NT2/D1 (cell line): ENCODE measurements at regions not wholly inside any gene's neighbourhood (a gene's known extent, or its start where the extent isn't known, plus 50 kb on each side); places are given as distances from the start of the nearest gene placed in this dataset.

Experiments used
- DNase-seq: peaks from one replicate; pipeline ENCODE4 v3.0.0-alpha.2; 2011; ENCODE audit warnings: low read depth, low spot score
- H3K27me3 ChIP-seq: 2 replicates; pipeline ENCODE4 v1.6.0; 2011; ENCODE audit warnings: mild to moderate bottlenecking; ENCODE audit not compliant: insufficient read length, insufficient read depth
- H3K36me3 ChIP-seq: 2 replicates; pipeline ENCODE4 v1.6.1; 2011; ENCODE audit warnings: mild to moderate bottlenecking, low read length, mixed read lengths; ENCODE audit not compliant: insufficient read depth, insufficient read length
- H3K4me1 ChIP-seq: 2 replicates; pipeline ENCODE4 v1.5.1; 2011; ENCODE audit not compliant: insufficient read depth, insufficient read length
- H3K4me3 ChIP-seq: 2 replicates; pipeline ENCODE4 v1.5.1; 2011; ENCODE audit warnings: low read depth; ENCODE audit not compliant: insufficient read length
- H3K9ac ChIP-seq: 2 replicates; pipeline ENCODE4 v1.6.0; 2011; ENCODE audit warnings: low read depth; ENCODE audit not compliant: insufficient read length
- H3K9me3 ChIP-seq: 2 replicates; pipeline ENCODE4 v1.5.1; 2011; ENCODE audit warnings: mild to moderate bottlenecking, low read length; ENCODE audit not compliant: insufficient read depth
- SUZ12 ChIP-seq: IDR thresholded peaks from 2 replicates; pipeline ENCODE4 v1.6.1; 2011; ENCODE audit not compliant: insufficient read length, insufficient read depth; ENCODE audit errors: extremely low read depth
- YY1 ChIP-seq: IDR thresholded peaks from 2 replicates; pipeline ENCODE4 v1.6.1; 2011; ENCODE audit not compliant: insufficient read length, insufficient read depth
- ZNF274 ChIP-seq: IDR thresholded peaks from 2 replicates; pipeline ENCODE4 v1.6.1; 2011; ENCODE audit warnings: mild to moderate bottlenecking, low read depth, low read length

DNA sequence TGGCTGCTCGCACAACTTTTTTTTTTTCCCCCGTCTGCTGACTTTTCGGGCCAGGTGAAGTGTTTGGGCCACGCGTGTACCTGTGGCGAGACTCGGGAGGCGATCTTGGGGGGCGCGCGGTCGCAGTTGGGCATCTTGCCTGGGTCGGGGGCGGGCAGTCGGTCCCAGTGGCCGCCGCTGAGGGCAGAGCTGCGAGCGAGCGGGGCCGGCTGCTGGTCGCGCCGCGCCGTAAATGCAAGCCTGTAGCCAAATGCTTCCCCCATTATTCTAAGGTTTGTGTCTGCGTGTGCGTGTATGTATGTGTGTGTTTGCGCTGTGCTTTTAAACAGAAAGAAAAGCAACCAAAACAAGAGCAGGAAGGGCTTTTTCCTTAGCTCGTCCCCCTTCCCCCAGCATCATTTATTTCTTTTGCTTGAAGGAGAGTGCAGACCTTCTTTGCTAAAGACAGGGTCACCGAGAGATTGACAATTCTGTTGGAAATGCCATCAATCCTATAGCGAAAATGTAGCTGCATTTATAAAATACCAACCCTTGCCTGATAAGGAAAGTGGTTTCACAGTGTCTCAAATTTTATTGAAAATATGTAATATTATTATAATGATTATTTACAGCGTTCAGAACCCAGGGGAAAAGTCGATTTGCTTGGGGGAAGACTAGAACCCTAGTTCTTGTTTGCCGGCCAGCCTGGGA is 143.2 kb upstream of the ZNF536 start:
- no peaks in the 10 kb centered on the region for H3K9me3 ChIP-seq
- TF ChIP-seq YY1 (no peak), ZNF274 (no peak), SUZ12 (no peak)
- peaks cover 66% of the 10 kb centered on the region for H3K27me3 ChIP-seq
- no peak for DNase-seq
- H3K9ac ChIP-seq = peak overlapping the region; percentile 42
- peaks cover 4% of the 10 kb centered on the region for H3K4me1 ChIP-seq
- H3K36me3 ChIP-seq = no peaks in the 10 kb centered on the region
- peak overlapping the region; percentile 43 for H3K4me3 ChIP-seq

DNA sequence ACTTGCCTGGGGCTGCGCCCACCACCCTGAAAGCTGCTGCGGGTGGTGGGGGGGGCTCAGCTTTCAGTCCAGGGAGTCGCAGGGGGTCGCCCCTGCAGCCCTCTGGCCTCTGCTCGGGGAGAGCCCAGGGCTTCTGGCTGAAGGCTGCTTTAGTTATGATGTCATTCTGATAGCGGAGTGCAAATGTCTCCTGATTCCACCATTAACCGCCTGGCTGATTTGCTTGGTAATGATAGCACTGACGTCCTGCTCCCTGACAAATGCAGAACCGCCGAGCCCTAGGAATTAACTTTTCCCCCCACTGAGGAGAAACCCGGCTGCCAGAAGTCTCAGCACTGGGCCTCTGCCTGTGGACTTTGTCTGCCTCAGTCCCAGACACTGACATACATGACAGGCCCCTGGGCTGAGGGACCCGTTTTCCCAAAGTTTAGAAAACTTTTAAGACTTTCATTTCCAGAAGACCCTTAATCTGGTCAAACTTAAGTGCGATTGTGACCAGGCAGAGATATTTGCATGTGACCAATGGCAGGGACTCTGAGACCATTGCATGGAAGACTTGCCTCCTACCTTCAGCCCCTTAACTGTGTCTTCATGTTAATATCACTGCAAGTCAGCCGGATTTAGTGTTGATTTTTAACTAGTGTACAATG is 142.5 kb upstream of the ZNF536 start:
- Histone ChIP-seq H3K9ac (no peak overlapping the region), H3K36me3 (no peaks in the 10 kb centered on the region), H3K4me1 (peaks cover 4% of the 10 kb centered on the region), H3K4me3 (no peak overlapping the region), H3K9me3 (no peaks in the 10 kb centered on the region), H3K27me3 (peaks cover 59% of the 10 kb centered on the region)
- no peak for DNase-seq
- TF ChIP-seq SUZ12 = no peak
- no peak for TF ChIP-seq YY1
- TF ChIP-seq ZNF274 = no peak

- no peaks in the 10 kb centered on the region for H3K9me3 ChIP-seq
- DNase-seq = no peak
- H3K4me1 ChIP-seq = peaks cover 6% of the 10 kb centered on the region
- no peak overlapping the region for H3K9ac ChIP-seq
- H3K27me3 ChIP-seq = peaks cover 42% of the 10 kb centered on the region
- TF ChIP-seq ZNF274 (no peak), SUZ12 (no peak), YY1 (no peak)
- no peak overlapping the region for H3K4me3 ChIP-seq
- H3K36me3 ChIP-seq = no peaks in the 10 kb centered on the region
Observed at GRCh38 chr19:30231408-30232318, 140.5 kb upstream of the ZNF536 start.

- TF ChIP-seq ZNF274 (no peak), SUZ12 (no peak), YY1 (no peak)
- H3K9me3 ChIP-seq = no peaks in the 10 kb centered on the region
- H3K9ac ChIP-seq = no peak overlapping the region
- DNase-seq = no peak
- no peaks in the 10 kb centered on the region for H3K36me3 ChIP-seq
- H3K4me3 ChIP-seq = no peak overlapping the region
- H3K27me3 ChIP-seq = peaks cover 27% of the 10 kb centered on the region
- H3K4me1 ChIP-seq = peaks cover 7% of the 10 kb centered on the region
Observed at GRCh38 chr19:30233375-30233774, 138.8 kb upstream of the ZNF536 start.

DNA sequence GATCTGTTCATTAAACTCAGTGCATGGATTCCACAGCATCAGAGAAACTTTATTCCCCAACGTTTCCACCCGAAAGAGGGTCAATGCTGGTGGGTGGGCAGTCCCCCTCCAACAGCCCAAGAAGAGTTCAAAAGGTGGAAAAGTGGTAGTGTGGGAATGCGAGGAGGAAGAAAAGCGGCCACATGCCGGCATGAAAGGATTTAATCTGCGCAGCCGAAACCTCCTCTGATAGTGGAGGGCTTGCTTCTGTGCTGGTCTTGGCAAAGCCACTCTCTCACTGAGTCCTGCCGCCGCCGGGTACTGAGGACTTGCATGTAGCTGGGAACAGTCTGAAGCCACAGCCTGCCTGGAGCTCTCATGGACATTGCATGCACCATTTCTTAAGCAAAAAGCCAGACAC is 136.2 kb upstream of the ZNF536 start:
- no peak for DNase-seq
- H3K36me3 ChIP-seq = no peaks in the 10 kb centered on the region
- TF ChIP-seq ZNF274 (no peak), YY1 (no peak), SUZ12 (no peak)
- H3K9me3 ChIP-seq = no peaks in the 10 kb centered on the region
- H3K27me3 ChIP-seq = peaks cover 5% of the 10 kb centered on the region
- no peak overlapping the region for H3K4me3 ChIP-seq
- H3K4me1 ChIP-seq = peaks cover 3% of the 10 kb centered on the region
- no peak overlapping the region for H3K9ac ChIP-seq

DNA sequence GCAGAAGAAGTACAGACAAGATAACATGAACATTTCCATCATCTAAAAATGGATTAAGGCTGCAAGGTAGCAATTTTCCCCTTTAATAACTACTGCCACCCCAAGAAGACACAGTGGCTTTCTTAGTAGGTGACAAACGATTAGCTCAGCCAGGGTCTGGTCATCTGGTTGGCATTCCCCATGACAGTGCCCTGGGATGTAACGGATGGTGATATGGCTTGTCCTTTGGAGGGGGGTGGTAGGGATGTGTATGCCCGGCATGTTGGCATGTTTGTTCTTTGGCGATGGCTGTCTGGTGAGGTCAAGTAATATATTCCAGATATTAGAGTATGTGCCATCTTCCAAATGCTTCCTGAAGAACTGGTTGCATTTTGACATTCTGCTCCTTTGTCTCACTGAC is 135.6 kb upstream of the ZNF536 start:
- Histone ChIP-seq H3K27me3 (peaks cover 2% of the 10 kb centered on the region), H3K9ac (no peak overlapping the region), H3K9me3 (no peaks in the 10 kb centered on the region), H3K4me3 (no peak overlapping the region), H3K4me1 (peaks cover 3% of the 10 kb centered on the region), H3K36me3 (no peaks in the 10 kb centered on the region)
- no peak for DNase-seq
- no peak for TF ChIP-seq YY1
- TF ChIP-seq SUZ12 = no peak
- TF ChIP-seq ZNF274 = no peak

GRCh38 chr19:30237140-30237539 is 135.0 kb upstream of the ZNF536 start:
- H3K27me3 ChIP-seq = no peaks in the 10 kb centered on the region
- H3K9me3 ChIP-seq = no peaks in the 10 kb centered on the region
- DNase-seq = no peak
- no peak overlapping the region for H3K4me3 ChIP-seq
- TF ChIP-seq YY1 = no peak
- peaks cover 3% of the 10 kb centered on the region for H3K4me1 ChIP-seq
- no peaks in the 10 kb centered on the region for H3K36me3 ChIP-seq
- H3K9ac ChIP-seq = no peak overlapping the region
